ENCODE measurements at regions not wholly inside any gene's neighbourhood (a gene's known extent, or its start where the extent isn't known, plus 50 kb on each side); places are given as distances from the start of the nearest gene placed in this dataset.

DNA sequence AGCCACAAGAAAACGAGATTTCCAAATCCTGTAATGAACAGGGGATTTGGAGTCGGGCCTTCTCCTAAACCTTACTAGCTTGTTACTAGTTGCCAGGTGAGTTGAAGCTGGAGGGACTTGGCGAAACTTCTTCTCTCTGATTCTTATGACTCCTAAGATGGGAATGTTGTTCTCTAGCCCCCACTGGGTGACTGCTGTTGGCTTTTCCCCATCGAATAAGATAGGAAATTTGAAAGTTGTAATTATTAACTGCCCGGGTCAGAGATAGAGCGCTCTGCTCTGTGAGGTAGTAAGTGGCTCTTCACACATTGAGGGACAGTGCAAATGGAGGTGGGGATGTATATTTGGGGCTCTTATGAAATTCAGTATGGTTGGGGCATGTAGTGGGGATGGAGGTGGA is 111.2 kb upstream of the MBNL2 start:
- no peak for DNase-seq (ENCODE audit: low read depth in 2 of 2)

DNA sequence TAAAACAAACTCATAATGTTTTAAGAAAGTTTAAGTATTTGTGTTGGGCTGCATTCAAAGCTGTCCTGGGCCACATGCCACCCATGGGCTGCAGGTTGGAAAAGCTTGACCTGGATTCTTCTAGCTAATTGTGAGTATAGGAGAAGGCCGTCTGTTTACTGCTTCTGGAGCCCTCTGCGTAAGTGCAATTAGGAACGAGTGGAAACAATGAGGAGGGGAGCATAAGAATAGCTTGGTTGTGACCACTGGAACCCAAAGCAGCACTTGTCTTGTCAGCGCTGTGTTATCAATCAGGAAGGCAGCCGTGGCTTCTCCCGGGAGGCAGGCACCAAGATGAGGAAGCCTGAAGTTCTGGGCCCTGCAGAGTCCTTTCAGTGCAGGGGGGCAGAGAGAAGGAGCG is 110.4 kb upstream of the MBNL2 start:
- peak in 1 of 2 donors; percentile 29 for DNase-seq (ENCODE audit: low read depth in 2 of 2)

DNA sequence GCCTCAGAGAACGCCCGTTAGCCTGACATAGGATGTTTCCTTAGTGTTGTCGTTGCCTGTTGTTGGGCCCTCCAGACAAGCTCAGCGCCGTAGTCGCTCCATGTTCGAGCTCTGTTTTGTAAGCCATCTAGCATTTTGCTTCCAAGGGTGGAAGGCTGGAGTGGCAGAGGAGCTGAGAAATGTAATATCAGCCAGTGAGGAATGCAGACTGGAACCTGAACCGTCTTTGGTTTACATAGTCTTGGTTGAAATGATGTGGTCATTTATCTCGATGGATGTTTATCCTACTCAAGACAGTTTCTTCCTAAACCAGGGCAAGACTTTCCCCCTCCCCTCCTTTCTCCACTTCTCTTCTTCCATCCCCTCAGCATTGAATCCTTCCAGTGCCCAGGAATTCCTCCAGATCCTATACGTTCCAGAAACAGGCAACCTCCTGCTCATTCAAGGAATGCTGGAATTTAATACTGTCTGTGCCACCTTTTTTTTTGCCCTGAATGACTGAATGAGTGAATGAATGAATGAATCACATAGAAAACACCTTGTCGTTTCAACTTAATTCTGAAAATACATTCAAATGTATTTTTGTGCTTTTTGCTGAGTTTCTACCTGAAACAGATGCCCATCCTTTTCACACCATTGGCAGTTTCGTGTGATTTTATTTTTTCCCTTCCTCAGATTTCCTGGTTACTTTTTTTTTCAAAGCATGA is 109.5 kb upstream of the MBNL2 start:
- DNase-seq (ENCODE audit: low read depth in 2 of 2): no peak

DNA sequence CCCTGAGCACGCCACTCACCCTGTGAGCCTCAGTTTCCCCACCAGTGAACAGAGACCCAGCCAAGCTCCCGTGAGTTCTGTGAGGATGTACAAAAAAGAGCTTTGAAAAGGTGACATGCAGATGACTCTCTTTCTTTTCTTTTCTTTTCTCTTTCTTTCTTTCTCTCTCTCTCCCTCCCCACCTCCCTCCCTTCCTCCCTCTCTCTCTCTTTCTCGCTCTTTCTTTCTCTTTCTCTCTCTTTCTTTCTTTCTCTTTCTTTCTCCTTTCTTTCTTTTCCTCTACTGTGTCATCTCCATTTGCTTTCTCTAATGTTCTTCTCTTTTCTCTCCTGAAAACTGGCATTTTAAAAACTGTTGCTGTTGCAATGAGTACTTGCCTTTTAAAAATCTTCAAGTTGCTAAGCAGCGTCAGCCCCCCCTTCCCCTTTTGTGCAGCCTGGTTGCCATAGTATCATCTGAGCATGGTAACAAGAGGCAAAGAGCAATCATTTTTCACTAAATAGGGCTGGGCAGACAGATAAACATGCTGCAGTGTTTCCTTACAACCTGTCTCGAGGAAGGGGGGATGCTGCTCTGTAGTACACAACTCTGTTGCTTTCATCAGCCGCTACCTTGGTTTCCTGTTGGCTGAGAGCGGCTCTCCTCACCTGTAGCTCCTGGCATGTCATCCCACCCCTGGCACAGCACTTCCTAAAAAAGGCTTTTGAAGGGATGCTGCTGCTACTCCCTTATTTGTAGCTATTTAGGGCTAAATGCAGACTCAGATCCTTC is 108.7 kb upstream of the MBNL2 start:
- no peak for DNase-seq (ENCODE audit: low read depth in 2 of 2)

DNA sequence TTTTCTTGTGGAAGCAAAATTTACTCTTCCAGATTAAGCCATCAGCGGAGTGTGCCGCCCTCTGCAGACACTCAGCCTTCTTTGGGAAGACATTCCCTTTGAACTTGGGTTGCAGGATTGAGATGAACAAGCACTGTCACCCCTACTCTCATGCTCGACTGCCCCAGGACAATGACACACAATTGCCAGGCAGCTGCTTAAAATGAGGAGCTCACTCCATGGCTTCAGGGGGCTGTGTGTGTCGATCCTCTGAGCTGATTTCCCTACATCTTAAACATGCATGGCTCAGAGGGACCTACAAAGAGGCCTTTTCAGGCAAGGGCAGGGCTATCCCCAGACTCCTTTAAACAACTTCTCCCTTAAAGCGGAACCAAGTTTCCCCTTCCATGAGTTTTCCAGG is 107.5 kb upstream of the MBNL2 start:
- no peak for DNase-seq (ENCODE audit: low read depth in 2 of 2)

DNA sequence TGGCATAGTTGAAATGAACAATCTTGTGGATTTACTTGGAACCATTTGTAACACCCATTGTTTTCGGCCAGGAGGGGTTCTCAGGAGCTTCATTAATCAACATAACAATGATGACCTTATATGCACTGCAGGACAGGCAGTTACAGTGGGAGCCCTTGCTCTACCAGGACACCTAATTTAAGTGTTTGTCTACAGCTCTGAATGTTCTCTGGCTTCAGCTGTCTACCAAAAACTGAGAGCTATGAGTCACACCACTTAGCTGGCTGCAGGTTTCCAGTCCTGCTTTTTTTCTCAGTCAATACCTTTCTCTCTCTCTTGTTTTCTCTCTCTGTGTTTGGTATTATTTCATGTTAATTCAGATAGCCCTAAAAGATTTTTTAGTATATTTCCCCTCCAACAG is 105.4 kb upstream of the MBNL2 start:
- peak in 1 of 2 donors; percentile 76 for DNase-seq (ENCODE audit: low read depth in 2 of 2)

DNA sequence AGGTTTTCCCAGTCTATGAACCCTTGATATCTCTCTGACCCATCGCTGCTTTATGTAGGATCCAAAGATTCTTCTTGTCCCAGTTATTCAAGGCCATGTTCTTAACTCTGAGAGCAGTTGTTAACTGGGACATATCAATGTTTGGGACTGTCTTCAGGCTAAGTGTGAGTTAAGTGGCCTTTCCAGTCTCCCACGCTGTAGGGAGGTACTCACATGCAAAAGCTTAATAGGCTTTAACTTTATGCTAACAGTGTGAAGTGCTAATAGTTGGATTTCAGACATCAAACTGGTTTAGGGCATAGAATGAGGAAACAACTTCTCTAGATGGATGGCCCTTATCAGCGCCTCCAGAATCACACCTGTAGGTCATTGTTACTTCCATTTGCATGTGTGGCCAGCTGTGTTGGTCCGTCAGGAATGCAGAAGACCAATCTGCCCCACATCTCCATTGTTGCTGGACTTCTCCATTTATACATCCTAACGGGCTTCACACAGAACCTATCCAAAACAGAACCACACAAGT is 104.7 kb upstream of the MBNL2 start:
- DNase-seq (ENCODE audit: low read depth in 2 of 2): no peak

DNA sequence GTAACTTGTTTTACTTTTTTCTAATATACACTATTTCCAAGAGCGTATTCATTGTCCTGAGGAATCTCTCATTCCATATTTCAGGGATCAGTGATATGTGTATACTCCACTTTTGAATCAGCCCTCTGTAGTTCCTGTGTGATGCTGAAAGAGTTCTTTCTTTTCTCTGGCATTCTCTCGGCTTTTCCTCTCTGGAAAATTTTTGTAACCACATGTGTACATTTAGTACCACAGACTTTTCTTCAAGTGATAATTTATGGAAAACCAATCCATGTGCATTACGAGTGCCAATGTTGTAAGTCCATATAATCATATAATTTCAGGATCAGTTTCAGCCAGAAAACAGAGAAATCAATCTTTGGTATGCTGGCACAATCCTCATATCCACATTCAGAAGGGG is 102.2 kb upstream of the MBNL2 start:
- DNase-seq (ENCODE audit: low read depth in 2 of 2): no peak

DNA sequence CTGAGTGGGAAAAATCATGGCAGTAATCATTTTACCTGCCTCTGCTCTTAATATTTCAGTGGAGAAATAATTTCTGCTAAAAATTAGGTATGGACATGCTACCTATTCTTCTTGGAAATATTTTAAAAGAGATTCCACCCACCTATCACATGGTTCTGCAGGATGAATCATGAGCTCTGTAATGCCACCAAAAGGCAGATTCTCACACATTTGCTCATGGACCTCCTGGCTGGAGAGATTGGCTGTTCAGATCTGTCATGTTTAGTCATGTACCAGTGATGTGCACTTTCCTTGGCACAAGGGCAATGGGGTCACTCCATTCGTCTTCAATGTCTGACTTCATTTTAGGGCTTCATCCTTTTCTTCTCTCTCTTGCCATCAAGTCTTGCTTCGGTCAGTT is 101.8 kb upstream of the MBNL2 start:
- DNase-seq (ENCODE audit: low read depth in 2 of 2): no peak

DNA sequence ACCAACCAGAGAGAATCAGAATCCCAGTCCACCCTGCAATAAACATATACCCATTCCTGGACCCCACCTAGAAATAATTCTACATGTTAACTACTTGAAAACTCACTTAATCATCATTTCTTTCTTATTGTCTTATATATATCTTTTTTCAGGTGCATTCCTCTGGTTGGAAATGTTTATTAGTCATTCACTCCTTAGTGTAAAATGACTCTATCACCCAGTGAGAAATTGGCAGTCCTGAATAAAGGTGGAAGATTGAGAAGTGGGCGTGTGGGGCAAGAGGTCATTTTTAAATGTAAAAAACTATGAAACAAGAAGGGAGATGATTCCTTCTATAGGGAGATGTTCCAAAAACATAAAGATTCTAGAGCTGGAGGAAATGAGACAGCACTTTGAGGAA is 101.2 kb upstream of the MBNL2 start:
- DNase-seq (ENCODE audit: low read depth in 2 of 2): no peak

DNA sequence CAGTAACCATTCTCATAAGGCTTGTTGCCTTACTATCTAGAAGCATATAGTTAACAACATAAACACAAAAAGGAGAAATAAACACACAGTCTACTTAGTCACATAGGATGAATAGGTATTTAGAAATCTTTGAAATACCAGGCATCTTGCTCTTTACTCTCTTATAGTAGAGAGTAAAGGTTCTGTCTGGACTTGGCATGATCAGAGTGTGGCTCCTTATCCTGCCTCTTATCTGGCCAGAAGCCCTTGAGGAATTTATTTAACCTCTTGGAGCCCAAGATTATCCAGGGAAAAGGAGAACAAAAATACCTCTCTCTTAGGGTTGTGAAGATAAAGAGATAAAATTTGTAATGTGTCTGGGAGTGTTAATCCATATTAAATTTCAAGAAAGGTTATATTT is 100.2 kb upstream of the MBNL2 start:
- no peak for DNase-seq (ENCODE audit: low read depth in 2 of 2)

DNA sequence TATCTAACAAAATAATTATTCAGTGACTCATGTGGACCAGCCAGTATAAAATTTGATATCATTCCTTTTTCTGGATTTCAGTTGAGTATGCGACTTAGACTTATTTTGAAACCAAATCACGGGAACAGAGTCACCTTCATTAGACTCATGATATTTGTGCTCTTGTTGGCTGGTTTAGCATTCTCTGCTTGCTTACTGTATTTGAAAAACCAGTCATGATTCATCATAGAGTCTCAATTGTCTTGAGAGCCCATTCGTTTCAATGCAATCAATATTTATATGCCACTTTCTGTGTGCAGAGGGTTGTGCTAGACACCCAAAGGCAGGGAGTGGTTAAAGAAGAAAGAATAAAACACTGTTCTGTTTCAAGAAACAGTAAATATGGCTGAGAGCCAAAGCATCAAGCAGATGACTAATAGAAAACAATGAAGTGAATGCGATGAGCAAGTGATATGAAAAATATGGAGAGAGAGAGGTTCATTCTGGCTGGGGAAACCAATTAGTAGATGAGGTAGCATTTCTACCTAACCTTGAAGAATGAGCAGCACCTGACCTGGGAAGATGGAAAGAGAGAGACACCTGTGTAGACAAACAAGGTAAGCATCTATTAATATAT is 99.6 kb upstream of the MBNL2 start:
- peak in 1 of 2 donors; percentile 69 for DNase-seq (ENCODE audit: low read depth in 2 of 2)

DNA sequence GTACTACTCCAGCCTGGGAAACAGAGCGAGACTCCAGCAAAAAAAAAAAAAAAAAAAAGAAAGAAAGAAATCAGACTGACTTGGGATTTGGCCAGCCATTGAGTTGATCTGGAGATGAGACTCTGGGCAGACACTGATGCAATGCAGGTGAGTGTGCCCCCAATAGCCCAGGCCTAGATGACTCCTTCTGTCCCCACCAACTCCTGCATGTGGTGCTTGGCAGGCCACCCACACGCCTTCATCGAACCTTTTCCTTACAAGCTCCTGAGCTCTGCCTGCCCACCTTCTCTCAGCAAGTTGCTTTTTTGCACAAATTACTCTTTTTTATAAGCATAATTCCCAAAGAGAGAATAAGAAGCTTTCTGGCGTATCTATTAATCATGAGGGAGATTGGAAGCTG is 97.9 kb upstream of the MBNL2 start:
- DNase-seq (ENCODE audit: low read depth in 2 of 2): no peak

DNA sequence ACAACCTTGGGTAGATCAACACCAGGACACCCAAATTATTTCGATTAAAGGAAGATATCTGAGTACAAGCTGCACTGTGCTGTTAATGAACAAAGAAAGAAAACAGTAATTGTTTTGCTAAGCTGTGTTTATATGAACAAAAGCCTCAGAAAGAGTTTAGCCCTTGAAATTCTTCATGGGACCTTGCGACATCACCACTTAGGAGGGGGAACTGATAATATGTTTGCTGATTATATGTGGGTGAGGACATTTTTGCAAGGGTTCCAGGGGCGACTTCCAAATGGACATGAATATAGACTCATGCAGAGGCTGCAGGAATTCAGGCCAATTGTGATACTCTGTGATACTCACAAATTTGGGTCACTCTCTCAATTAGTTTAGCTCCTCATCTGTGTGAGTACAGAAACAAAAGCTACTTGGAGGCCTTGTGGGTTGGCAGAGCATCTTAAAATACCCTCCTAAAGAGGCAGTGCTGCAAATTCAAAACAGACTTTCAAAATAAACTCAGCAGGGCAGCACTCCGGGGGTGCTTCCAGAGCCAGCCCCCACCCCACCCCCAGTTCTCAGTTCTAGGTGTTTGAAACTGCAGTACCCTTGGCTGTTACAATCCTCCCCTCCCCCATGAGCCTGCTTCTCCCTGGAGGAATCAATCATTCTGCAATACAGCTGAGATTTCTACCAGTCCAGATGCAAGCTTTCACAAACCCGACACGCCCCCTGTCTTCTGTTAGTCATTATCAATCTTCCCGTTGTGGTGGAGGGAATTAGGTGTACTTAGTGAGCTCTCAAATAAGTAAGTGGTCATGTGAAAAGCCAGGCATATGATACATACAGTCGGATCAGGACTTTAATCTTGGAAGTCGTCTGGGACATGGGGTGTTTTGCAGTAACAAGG is 97.0 kb upstream of the MBNL2 start:
- DNase-seq (ENCODE audit: low read depth in 2 of 2): no peak

DNA sequence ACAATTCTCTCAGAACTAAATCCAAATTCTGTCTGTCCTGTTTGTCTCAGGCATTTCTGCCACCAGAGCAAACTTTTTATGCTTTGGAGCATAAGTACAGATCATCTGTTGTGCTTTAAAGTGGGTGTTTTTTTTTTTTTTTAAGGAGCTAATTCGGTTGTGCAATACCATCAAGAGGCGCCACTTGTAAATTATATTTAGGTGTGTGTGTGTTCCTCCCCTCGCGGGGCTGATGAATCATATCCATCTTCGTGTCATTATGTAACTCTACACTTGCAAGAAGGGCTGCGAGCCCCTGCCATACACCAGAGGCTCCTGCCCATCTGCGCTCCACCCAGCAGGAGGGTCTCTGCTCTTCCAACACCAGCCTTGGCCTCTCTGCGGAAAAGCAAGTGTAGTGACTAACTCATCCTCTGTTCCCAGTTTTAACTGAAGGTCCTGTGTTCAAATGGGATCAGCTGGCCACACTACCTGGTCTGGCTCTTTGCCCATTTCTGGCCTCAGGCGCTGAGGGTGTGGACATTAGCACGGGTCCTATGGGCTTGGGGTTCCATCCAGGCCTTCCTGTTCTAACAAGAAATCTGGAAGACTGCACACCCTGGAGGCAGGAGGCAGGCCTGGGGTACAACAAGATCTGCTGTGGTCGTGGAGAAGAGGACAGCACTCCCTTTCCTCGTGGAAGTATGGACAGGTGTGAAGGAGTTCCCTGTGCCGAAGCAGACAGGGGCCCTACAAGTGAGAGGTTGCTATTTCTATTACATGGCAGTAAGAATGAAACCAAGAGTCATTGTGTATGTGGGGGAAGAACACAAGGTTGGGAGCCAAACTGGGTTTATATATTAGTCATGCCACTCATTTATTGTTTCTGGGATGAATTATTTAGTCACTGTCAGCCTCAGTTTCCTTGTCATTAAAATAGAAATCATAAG is 96.1 kb upstream of the MBNL2 start:
- DNase-seq (ENCODE audit: low read depth in 2 of 2): no peak

DNA sequence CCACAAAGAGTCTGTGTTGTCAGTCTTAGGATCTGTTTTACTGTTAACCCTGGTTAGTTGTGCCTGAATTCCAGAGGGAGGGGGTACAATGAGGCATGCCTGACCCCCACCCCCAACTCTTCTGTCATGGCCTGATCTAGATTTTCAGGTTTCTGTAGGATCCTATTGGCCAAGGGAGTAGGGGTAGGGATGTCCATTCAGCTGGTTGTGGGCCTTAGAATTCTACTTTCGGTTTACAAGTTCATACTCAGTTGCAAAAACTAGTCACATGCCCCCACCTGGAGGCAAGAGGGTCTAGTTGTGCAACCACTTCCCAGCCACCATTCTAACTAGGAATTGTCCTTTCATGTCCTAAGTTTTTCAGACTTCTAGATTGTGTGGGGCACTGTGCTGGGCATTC is 94.3 kb upstream of the MBNL2 start:
- no peak for DNase-seq (ENCODE audit: low read depth in 2 of 2)

DNA sequence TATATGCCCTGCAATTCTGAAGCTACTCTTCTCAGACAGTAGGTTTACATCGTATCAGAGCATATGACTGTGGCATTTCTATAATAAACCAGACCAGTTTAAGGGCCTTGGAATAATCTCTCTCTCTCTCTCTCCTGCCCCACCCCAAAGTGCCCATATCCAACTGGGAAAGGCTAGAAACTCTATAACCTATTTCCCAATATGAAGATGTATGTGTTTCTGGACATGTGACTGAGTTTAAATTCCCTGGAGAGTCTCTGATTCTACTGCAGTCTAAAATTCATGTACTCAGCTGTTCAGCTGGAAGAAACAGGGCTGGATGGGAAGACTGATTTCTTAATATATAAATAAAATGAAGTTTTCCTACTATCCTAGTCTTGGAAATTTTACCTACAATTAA is 91.9 kb upstream of the MBNL2 start:
- no peak for DNase-seq (ENCODE audit: low read depth in 2 of 2)

DNA sequence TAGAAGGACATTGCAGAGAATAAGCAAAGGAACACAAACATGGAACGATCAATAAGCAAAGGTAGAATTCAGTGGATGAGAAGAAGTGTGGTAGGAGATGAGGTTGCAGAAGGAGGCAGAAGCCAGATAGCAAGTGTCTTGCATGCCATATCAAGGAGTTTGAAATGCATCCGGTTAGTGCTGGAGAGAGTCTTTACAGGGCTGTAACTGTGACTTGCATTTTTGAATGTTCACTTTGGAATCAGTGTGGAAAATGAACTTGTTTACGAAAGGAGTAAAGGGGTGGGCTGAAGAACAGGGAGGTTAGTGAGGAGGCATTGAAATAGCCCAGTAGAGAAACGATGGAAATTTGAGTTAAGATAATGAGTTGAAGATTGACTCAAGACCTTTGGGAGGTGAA is 90.7 kb upstream of the MBNL2 start:
- no peak for DNase-seq (ENCODE audit: low read depth in 2 of 2)

DNA sequence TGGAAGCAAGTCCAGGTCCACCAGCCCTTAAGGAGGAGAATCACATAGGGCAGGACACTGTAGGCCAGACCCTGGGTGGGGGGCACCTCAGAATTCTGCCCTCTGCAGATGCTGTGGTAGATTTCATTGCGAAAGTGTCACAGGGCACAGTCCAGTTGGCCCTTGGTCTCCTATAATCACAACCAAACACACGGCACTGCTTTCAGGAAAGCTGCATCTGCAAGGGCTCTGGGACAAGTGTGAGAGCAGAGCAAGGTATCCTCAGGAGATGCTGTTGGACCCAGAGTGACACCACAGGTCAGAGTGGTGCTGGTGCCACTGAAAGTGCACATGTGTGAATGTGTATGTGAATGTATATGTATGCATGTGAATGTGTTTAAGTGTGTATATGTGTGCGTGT is 88.6 kb upstream of the MBNL2 start:
- no peak for DNase-seq (ENCODE audit: low read depth in 2 of 2)

DNA sequence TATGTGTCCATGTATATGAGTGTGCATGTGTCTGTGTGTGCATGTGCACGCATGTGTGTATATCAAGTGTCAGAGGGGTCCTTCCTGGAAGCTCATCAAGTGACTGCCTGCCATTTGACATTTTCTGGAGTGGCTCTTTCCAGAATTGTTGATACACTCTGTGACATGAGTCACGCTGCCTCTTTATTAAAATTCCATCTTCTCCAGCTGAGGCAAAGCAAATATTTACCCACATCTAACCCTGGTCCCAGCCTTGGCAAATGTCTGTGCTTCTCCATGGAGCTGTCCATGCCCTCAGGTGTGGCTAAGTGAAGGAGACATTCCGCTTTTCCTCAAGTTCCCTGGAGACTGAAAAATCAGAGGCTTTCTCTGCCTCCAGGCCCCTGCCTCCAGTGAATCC is 88.2 kb upstream of the MBNL2 start:
- no peak for DNase-seq (ENCODE audit: low read depth in 2 of 2)

All from dermis microvascular lymphatic vessel endothelial cell (primary cell).